CD4-positive, alpha-beta T cell treated with Interleukin-21 for 1 hour (primary cell): ENCODE measurements at regions not wholly inside any gene's neighbourhood (a gene's known extent, or its start where the extent isn't known, plus 50 kb on each side); places are given as distances from the start of the nearest gene placed in this dataset.
"Not testable (repeated sequence)": the region's sequence is repeated elsewhere in the genome, so short reads cannot be mapped to it uniquely, and the experiment has no call there.

Experiments used
- DNase-seq: peaks from one replicate; pipeline ENCODE4 v3.0.0-alpha.2; 2020

GRCh38 chr1:204782118-204782700 lies 88.5 kb upstream of the NFASC start:
- no peak for DNase-seq

- not testable (repeated sequence) for DNase-seq
These were observed 85.6 kb upstream of the NFASC start for GRCh38 chr1:204785023-204785422.

GRCh38 chr1:204788470-204788869 lies 82.2 kb upstream of the NFASC start:
- no peak for DNase-seq

GRCh38 chr1:204791453-204792353 lies 79.0 kb upstream of the NFASC start:
- DNase-seq: peak; percentile 69

- DNase-seq: no peak
These were observed 78.3 kb upstream of the NFASC start for GRCh38 chr1:204792354-204792692.

GRCh38 chr1:204793259-204793914 lies 77.3 kb upstream of the NFASC start:
- no peak for DNase-seq

GRCh38 chr1:204796886-204797285 lies 73.8 kb upstream of the NFASC start:
- not testable (repeated sequence) for DNase-seq

- no peak for DNase-seq
These were observed 73.3 kb upstream of the NFASC start for GRCh38 chr1:204797401-204797800.

GRCh38 chr1:204799630-204800029 lies 71.0 kb upstream of the NFASC start:
- DNase-seq: no peak

GRCh38 chr1:204801211-204801610 lies 69.5 kb upstream of the NFASC start:
- no peak for DNase-seq

GRCh38 chr1:204802401-204803175 lies 68.1 kb upstream of the NFASC start:
- DNase-seq: no peak

- no peak for DNase-seq
These were observed 67.1 kb upstream of the NFASC start for GRCh38 chr1:204803607-204804006.

- DNase-seq: peak; percentile 85
These were observed 63.5 kb upstream of the NFASC start for GRCh38 chr1:204806943-204807687.

GRCh38 chr1:204809488-204809887 lies 61.2 kb upstream of the NFASC start:
- no peak for DNase-seq

GRCh38 chr1:204812842-204813241 lies 57.8 kb upstream of the NFASC start:
- no peak for DNase-seq

GRCh38 chr1:204813522-204813921 lies 57.1 kb upstream of the NFASC start:
- DNase-seq: no peak

GRCh38 chr1:204814166-204814884 lies 56.3 kb upstream of the NFASC start:
- no peak for DNase-seq

- no peak for DNase-seq
These were observed 53.3 kb upstream of the NFASC start for GRCh38 chr1:204817341-204817740.

GRCh38 chr1:204818998-204819397 lies 51.7 kb upstream of the NFASC start:
- DNase-seq: no peak

GRCh38 chr1:204819495-204819894 lies 51.2 kb upstream of the NFASC start:
- DNase-seq: no peak
